Tibial nerve (tissue), 4 donors: ENCODE measurements at regions not wholly inside any gene's neighbourhood (a gene's known extent, or its start where the extent isn't known, plus 50 kb on each side); places are given as distances from the start of the nearest gene placed in this dataset.
A peak's percentile ranks its signal among the peaks of the same experiment; 100 is the strongest.

Experiments
- DNase-seq, 2 donors: peaks; one replicate each; pipeline ENCODE4 v3.0.0-alpha.2; 2019; ENCODE audit warnings: low spot score in 2 of 2
- H3K27ac ChIP-seq, 4 donors: fragments of 200-600 bp; sonication (generic) in 3 of 4; one replicate each; pipeline ENCODE4 v1.5.1; 2017 to 2019; ENCODE audit warnings: mild to moderate bottlenecking in 1 of 4
- H3K27me3 ChIP-seq, 2 donors: fragments of 200-600 bp; sonication (generic) in 1 of 2; one replicate each; pipeline versions ENCODE4 v1.5.1 to v1.6.0; 2017 to 2019
- H3K36me3 ChIP-seq, 3 donors: fragments of 200-600 bp; sonication (generic); one replicate each; pipeline ENCODE4 v1.5.1; 2018 to 2019
- H3K4me1 ChIP-seq, 4 donors: fragments of 200-600 bp; sonication (generic) in 3 of 4; one replicate each; pipeline ENCODE4 v1.5.1; 2017 to 2019
- H3K4me3 ChIP-seq, 4 donors: fragments of 200-600 bp; sonication (generic) in 3 of 4; one replicate each; pipeline ENCODE4 v1.5.1; 2017 to 2019; ENCODE audit warnings: mild to moderate bottlenecking in 1 of 4, moderate library complexity in 1 of 4
- H3K9me3 ChIP-seq, 4 donors: fragments of 200-600 bp; sonication (generic) in 3 of 4; one replicate each; pipeline ENCODE4 v1.5.1; 2017 to 2019
- EP300 ChIP-seq, 2 donors: sonication (generic); formaldehyde crosslinking; IDR thresholded peaks; one replicate each; pipeline ENCODE4 v1.6.1; 2017; ENCODE audit warnings: antibody characterized with exemption in 2 of 2, mild to moderate bottlenecking in 1 of 2
- POLR2A ChIP-seq, 2 donors: fragments of 450-650 bp; IDR thresholded peaks; one replicate each; pipeline ENCODE4 v1.6.1; 2017; ENCODE audit warnings: antibody characterized with exemption in 2 of 2, mild to moderate bottlenecking in 2 of 2, moderate library complexity in 2 of 2
- WGBS, 2 donors: methylation state at CpG; one replicate each; pipeline ENCODE4 v1.1.5; 2018; 5-methylcytosine and 5-hydroxymethylcytosine counted together
- TF ChIP-seq, protein P1 (sequence below), 5 experiments: fragments of 200-600 bp in 3 of 5; fragments of 450-650 bp in 2 of 5; sonication (generic) in 3 of 5; IDR thresholded peaks; one replicate each; pipeline ENCODE4 v1.5.1; 2016 to 2019; ENCODE audit warnings: antibody characterized with exemption in 5 of 5, mild to moderate bottlenecking in 3 of 5, moderate library complexity in 2 of 5

GRCh38 chr11:110859998-110860397, 147.8 kb upstream of the ARHGAP20 start:
- no peak for TF ChIP-seq EP300 (IDR thresholded peaks at IDR 0.05)
- TF ChIP-seq POLR2A (IDR thresholded peaks at IDR 0.05), result no peak
- TF ChIP-seq, protein P1, sequence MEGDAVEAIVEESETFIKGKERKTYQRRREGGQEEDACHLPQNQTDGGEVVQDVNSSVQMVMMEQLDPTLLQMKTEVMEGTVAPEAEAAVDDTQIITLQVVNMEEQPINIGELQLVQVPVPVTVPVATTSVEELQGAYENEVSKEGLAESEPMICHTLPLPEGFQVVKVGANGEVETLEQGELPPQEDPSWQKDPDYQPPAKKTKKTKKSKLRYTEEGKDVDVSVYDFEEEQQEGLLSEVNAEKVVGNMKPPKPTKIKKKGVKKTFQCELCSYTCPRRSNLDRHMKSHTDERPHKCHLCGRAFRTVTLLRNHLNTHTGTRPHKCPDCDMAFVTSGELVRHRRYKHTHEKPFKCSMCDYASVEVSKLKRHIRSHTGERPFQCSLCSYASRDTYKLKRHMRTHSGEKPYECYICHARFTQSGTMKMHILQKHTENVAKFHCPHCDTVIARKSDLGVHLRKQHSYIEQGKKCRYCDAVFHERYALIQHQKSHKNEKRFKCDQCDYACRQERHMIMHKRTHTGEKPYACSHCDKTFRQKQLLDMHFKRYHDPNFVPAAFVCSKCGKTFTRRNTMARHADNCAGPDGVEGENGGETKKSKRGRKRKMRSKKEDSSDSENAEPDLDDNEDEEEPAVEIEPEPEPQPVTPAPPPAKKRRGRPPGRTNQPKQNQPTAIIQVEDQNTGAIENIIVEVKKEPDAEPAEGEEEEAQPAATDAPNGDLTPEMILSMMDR (IDR thresholded peaks at IDR 0.05), result no peak
- Histone ChIP-seq H3K27me3 (no peaks in the 10 kb centered on the region), H3K4me1 (peaks cover 0 to 27% (median 0%) of the 10 kb centered on the region in 4 donors), H3K36me3 (no peaks in the 10 kb centered on the region), H3K27ac (no peak overlapping the region), H3K9me3 (no peaks in the 10 kb centered on the region), H3K4me3 (no peak overlapping the region)
- no peak for DNase-seq
- 88 to 90% methylated on average over 6 of the region's 6 CpGs for WGBS, 2 donors

DNA sequence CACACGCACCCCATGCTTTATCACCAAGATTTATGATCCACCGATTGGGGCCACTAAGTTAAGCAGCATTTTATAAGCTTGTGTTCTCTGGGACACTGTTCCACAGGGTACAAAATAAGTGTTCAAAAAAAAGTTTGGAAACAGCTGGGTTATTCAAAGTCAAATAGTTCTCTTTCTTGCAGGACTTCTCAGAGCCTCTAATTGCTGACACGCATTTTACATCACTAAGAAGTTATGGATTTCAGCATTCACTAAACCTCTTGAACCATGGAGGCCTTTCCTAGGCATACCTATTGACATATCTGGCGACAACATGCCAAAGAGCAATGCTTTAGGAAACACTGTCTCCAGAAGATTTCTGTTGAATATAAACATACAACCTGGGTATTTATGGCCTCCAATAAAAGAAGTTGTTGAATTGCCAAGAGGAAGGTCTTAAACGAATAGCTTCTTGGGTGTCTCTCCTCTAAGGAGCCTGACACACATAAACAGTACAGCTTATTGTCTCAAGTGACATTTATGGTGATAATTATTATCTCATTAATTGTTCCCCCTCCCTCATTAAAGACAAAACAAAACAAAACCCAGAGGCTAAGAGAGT, 147.1 kb upstream of the ARHGAP20 start:
- Histone ChIP-seq H3K9me3 (no peaks in the 10 kb centered on the region), H3K36me3 (no peaks in the 10 kb centered on the region), H3K27ac (no peak overlapping the region), H3K4me3 (no peak overlapping the region), H3K27me3 (no peaks in the 10 kb centered on the region), H3K4me1 (peaks cover 0 to 33% (median 0%) of the 10 kb centered on the region in 4 donors)
- 77 to 79% methylated on average over 5 of the region's 5 CpGs for WGBS, 2 donors
- DNase-seq, result no peak
- TF ChIP-seq, protein P1 (IDR thresholded peaks at IDR 0.05), result no peak
- no peak for TF ChIP-seq EP300 (IDR thresholded peaks at IDR 0.05)
- no peak for TF ChIP-seq POLR2A (IDR thresholded peaks at IDR 0.05)

DNA sequence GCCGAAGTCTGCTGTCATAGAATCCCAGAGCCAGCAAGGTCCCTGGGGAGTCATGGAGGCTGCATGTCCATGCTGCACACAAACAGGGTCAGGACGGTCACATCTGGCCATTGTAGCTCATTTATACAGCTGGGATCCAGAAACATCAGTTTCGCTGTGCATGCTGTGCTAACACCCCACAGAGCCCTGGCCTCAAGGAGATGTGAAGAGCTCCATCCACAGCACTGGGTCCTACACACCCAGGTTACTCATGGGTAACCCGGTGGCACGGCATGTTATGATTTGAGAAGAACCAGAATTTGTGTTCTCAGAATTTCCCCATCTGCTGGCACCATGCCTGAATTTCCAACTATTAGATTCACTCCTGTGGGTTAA, 146.3 kb upstream of the ARHGAP20 start:
- 47 to 62% methylated on average over 5 of the region's 5 CpGs for WGBS, 2 donors
- DNase-seq, result peak; percentile 74 to 87

GRCh38 chr11:110857892-110858546, 145.8 kb upstream of the ARHGAP20 start:
- Histone ChIP-seq H3K27ac (peak overlapping the region in 2 of 4 donors; percentile 11 to 18), H3K4me3 (no peak overlapping the region), H3K9me3 (no peaks in the 10 kb centered on the region), H3K36me3 (no peaks in the 10 kb centered on the region), H3K4me1 (peaks cover 0 to 33% (median 0%) of the 10 kb centered on the region in 4 donors), H3K27me3 (no peaks in the 10 kb centered on the region)
- TF ChIP-seq POLR2A (IDR thresholded peaks at IDR 0.05) (no peak), EP300 (IDR thresholded peaks at IDR 0.05) (no peak)
- TF ChIP-seq, protein P1 (IDR thresholded peaks at IDR 0.05), result no peak
- peak in 1 of 2 donors; percentile 37 for DNase-seq
- WGBS, 2 donors, result 54 to 69% methylated on average over 4 of the region's 4 CpGs

More for the DNA sequence above, 146.3 kb upstream of the ARHGAP20 start:
- Histone ChIP-seq H3K27ac (peak overlapping the region in 2 of 4 donors; percentile 11 to 18), H3K4me1 (peaks cover 0 to 33% (median 0%) of the 10 kb centered on the region in 4 donors), H3K27me3 (no peaks in the 10 kb centered on the region), H3K9me3 (no peaks in the 10 kb centered on the region), H3K36me3 (no peaks in the 10 kb centered on the region), H3K4me3 (no peak overlapping the region)
- TF ChIP-seq POLR2A (IDR thresholded peaks at IDR 0.05) (no peak), EP300 (IDR thresholded peaks at IDR 0.05) (peak in 1 of 2 donors; percentile 68)

DNA sequence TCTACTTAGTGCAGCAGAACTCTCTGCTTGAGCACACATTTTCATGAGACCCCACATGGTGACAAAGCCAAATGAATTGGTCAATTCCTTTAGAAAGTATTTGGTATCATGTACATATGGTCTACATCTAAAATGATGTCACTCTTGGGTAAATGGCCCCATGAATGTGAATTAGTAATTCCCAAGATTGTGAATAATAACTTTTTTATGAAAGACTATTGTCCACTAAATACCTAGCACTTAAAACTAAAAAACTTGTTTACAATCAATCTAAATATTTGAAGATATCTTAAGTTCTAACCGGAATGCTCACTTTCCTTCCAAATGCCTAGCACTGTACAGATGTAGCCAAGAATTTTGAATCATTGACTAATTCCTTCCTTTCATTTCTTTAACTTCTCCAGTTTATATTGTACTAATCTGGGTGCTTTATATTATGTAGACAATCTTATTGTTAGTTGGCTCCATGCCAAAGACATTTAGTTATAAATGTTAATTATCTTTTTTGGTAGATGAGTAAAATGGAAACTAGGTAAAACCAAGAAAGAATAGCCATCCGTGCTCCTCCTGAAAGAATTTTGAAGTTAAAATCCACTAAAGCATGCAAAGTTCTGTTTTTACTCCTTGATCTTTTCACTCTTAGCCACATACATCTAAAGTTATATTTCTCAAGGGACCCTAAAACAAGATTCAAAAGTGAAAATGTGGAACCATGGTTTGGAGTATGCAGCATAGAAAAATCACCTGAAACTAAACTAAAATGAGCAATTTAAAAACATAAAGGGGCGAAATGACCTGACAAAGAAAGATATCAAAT, 145.0 kb upstream of the ARHGAP20 start:
- TF ChIP-seq EP300 (IDR thresholded peaks at IDR 0.05) (no peak), POLR2A (IDR thresholded peaks at IDR 0.05) (no peak)
- TF ChIP-seq, protein P1 (IDR thresholded peaks at IDR 0.05), result no peak
- no peak overlapping the region for H3K4me3 ChIP-seq
- H3K36me3 ChIP-seq, result no peaks in the 10 kb centered on the region
- H3K9me3 ChIP-seq, result no peaks in the 10 kb centered on the region
- H3K27ac ChIP-seq, result no peak overlapping the region
- H3K27me3 ChIP-seq, result no peaks in the 10 kb centered on the region
- WGBS, 2 donors, result 67 to 71% methylated on average over 3 of the region's 3 CpGs
- DNase-seq, result no peak
- H3K4me1 ChIP-seq, result peaks cover 0 to 33% (median 0%) of the 10 kb centered on the region in 4 donors
